CD4-positive, alpha-beta T cell treated with Interleukin-4 for 1 hour (primary cell): ENCODE measurements at regions not wholly inside any gene's neighbourhood (a gene's known extent, or its start where the extent isn't known, plus 50 kb on each side); places are given as distances from the start of the nearest gene placed in this dataset.

ENCODE experiments used
- DNase-seq, 2 donors: peaks; one replicate each; pipeline ENCODE4 v3.0.0-alpha.2; 2020 to 2022

- DNase-seq = no peak
These were observed 487.4 kb downstream of the IRX1 start for GRCh38 chr5:4082966-4083564.

GRCh38 chr5:4083591-4084337, 488.1 kb downstream of the IRX1 start:
- DNase-seq = no peak

DNA sequence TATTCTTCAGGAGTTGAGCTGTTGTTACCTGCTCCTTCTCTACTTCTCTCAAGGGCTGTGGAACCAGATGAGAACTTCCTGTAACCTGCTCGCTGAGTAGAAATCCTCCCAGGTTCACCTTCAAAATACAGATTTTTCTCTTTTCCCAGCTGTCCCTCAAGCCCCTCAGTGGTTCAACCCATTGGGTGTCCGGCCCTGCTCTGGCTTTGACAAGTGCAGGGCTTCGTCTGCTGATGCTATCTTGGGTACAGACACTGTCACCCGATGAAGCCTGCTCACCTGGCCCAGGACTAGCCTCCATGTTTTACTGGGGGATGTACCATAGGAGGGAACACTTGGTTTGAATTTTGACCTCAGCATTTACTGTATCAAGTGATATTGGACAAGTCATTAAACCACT, 490.4 kb downstream of the IRX1 start:
- DNase-seq = no peak

DNA sequence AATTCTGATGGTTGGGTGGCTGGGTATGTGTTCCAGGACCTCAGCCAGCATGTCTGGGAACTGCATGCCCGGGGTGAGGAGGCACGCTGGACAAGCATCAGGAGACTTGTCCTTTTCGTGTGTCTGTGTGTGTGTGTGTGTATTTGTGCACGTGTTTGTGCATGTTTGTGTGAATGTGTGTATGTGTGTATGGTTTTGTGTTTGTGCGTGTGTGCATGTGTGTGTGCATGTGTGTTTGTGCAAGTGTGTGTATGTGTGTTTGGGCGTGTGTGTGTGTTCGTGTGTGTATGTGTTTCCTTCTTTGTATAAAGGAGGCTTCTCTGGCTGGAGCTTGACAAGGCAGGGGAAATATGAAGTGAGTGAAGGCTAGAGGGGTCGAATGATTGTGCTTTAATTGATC, 491.5 kb downstream of the IRX1 start:
- no peak for DNase-seq

GRCh38 chr5:4089087-4089486, 493.5 kb downstream of the IRX1 start:
- DNase-seq = no peak

- DNase-seq = no peak
These were observed 497.6 kb downstream of the IRX1 start for GRCh38 chr5:4093236-4093635.

GRCh38 chr5:4093970-4094369, 498.3 kb downstream of the IRX1 start:
- no peak for DNase-seq

- DNase-seq = no peak
These were observed 500.4 kb downstream of the IRX1 start for GRCh38 chr5:4095918-4096630.

- DNase-seq = no peak
These were observed 501.6 kb downstream of the IRX1 start for GRCh38 chr5:4097199-4097598.

GRCh38 chr5:4098226-4098625, 502.6 kb downstream of the IRX1 start:
- DNase-seq = no peak

GRCh38 chr5:4099386-4099785, 503.8 kb downstream of the IRX1 start:
- no peak for DNase-seq

DNA sequence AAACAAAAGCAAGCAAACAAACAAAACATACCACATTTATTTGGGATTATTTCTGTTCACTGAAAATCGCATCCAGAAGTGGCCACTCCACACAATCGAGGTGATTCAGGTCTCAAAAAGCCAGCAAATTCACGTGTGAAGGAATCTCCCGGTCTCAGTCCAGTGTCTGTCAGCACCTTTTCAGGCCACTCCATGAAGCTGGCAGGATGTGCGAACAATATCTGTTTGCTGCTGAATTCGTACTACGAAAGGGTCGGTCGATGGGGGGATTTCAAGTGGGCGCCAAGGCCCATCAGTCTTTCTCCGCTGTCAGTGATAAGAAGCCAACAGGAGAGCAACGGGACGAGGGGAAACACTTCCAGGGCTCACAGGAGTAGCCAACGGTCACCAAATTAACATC, 505.1 kb downstream of the IRX1 start:
- DNase-seq = no peak

GRCh38 chr5:4101189-4101588, 505.6 kb downstream of the IRX1 start:
- DNase-seq = no peak

DNA sequence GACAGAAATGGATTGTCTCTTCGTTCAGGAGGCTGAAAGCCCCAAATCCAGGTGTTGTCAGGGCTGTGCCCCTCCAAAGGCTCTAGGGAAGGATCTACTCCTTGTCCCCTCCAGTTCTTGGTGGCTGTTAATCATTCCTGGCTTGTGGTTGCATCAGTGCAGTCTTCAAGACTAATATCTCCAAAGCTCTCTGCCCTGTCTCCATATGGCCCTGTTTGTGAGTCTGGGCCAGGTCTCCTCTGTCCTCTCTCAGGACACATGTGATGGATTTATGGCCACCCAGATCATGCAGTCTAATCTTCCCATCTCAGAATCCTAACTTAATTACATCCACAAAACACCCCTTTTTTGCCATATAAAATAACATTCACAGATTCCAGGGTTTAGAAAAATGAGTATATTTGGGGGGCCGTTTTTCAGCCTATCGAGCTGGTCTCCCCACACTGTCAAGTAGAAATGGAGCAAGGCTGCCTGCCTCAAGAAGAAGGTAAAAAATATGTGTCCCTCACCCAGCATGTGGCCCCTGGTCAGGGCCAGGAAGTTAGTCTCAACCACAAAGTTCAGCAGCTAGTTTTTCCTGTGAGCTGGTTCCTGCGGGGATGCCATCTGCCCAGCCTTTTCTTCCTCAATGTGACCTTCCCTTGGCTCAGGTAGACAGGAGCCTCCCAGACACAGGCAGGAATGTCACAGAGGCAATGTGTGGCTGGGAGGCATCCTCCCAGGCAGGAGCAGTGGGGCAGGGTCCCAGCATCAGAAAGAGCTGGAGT, 509.4 kb downstream of the IRX1 start:
- no peak for DNase-seq

GRCh38 chr5:4108690-4109089, 513.1 kb downstream of the IRX1 start:
- DNase-seq = no peak

DNA sequence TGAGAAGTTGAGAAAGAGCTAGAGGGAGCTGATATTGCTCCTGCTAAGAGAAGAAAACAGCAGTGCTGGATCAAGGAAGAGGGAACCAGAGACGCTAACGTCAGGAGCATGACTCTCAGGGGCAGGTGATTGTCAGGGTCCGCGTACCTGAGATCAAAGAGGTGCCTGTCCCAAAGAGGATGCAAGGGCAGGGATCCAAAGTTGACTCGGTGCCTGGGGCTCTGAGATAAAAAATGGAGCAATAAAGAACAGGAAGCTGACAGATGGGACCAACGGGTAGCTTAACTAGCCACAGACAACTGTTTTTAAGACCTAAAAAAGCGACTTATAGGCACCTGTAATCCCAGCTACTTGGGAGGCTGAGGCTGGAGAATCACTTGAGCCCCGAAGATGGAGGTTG, 517.8 kb downstream of the IRX1 start:
- DNase-seq = no peak

- no peak for DNase-seq
These were observed 518.3 kb downstream of the IRX1 start for GRCh38 chr5:4113905-4114304.

- DNase-seq = no peak
These were observed 518.8 kb downstream of the IRX1 start for GRCh38 chr5:4114452-4114851.

DNA sequence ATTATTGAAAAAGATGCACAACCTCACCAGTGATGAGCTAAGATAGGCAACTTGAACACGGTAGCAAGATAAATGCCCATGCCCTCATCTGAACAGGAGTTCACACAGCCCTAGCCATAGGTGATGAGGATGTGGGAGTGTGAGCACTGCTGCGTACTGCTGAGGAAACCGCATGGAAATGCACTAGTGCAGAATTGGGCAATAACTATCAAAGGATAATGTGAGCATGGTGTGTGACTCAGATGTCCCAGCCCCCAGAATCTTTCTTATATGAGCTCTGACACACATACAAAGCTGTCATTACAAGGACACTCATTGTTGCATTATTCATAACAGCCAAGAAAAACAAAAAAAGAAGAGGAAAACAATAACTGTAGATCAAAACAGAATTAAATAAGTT, 521.2 kb downstream of the IRX1 start:
- DNase-seq = no peak

- DNase-seq = no peak
These were observed 528.8 kb downstream of the IRX1 start for GRCh38 chr5:4124221-4124970.

DNA sequence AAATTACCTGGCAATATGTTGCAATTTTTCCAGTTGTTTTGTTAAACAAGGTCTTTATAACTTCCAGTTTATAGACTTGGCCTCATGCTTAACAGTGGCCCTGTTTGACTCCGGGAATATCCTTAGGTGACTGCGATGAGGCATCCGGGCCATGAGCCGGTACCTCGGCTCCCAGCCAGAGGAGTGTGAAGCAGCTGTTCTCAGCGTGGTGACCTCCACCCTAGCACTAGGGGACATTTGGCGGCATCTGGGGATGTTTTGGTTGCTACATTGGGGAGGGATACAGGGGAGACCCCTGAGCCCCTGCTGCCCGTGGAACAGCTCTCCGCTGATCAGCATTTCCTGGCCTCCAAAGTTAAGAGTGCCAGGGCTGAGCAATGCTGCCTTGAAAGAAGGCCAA, 533.4 kb downstream of the IRX1 start:
- no peak for DNase-seq

DNA sequence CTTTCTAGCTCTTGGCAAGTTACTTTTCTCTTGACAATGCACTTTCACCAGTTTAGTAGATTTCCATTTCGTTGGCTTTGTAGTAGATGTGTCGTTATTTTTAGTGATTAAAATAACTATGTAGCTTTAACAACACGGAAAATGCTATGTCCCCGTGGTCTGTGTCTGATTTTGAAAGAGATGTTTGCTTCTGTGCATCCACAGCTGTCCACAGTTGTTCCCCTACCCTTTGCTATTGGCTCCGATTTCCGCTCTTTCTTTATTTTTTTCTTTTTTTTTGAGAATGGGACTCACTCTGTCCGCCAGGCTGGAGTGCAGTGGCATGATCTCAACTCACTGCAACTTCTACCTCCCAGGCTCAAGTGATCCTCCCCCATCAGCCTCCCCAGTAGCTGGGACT, 533.9 kb downstream of the IRX1 start:
- no peak for DNase-seq

GRCh38 chr5:4130819-4131218, 535.2 kb downstream of the IRX1 start:
- no peak for DNase-seq
